Mesodermal cell (in vitro differentiated cells): ENCODE measurements at regions not wholly inside any gene's neighbourhood (a gene's known extent, or its start where the extent isn't known, plus 50 kb on each side); places are given as distances from the start of the nearest gene placed in this dataset.

Source experiments
- H3K27ac ChIP-seq: 2 replicates; pipeline ENCODE4 v1.7.0; 2013; ENCODE audit warnings: mild to moderate bottlenecking, low read depth, low read length, moderate library complexity; ENCODE audit not compliant: severe bottlenecking
- H3K36me3 ChIP-seq: 2 replicates; pipeline ENCODE4 v1.7.1; 2013; ENCODE audit warnings: mild to moderate bottlenecking, low read length, moderate library complexity; ENCODE audit not compliant: control insufficient read depth, insufficient read depth
- H3K4me1 ChIP-seq: one replicate; pipeline ENCODE4 v1.7.1; 2013; ENCODE audit warnings: mild to moderate bottlenecking, low read length; ENCODE audit not compliant: insufficient read depth, control insufficient read depth, poor library complexity, severe bottlenecking
- H3K4me3 ChIP-seq: 2 replicates; pipeline ENCODE4 v1.7.0; 2013; ENCODE audit warnings: low read length, control low read depth, mild to moderate bottlenecking; ENCODE audit not compliant: insufficient read depth, poor library complexity, severe bottlenecking; ENCODE audit errors: extremely low read depth
- H3K9me3 ChIP-seq: 2 replicates; pipeline ENCODE4 v1.7.1; 2013; ENCODE audit warnings: mild to moderate bottlenecking, low read length, moderate library complexity; ENCODE audit not compliant: control insufficient read depth
- WGBS, 2 experiments: methylation state at CpG; one replicate each; pipeline ENCODE4 v1.1.5; 2013; ENCODE audit warnings: missing lambda C conversion rate in 2 of 2; ENCODE audit not compliant: insufficient coverage in 2 of 2; 5-methylcytosine and 5-hydroxymethylcytosine counted together

GRCh38 chr13:65965501-65965900, 1264.6 kb downstream of the PCDH9 start:
- Histone ChIP-seq H3K36me3 (no peaks in the 10 kb centered on the region), H3K4me1 (no peaks in the 10 kb centered on the region), H3K9me3 (no peaks in the 10 kb centered on the region), H3K4me3 (no peak overlapping the region), H3K27ac (no peak overlapping the region)
- WGBS, 2 experiments, result 80% methylated on average over 1 of the region's 2 CpGs; no CpG with 5 or more reads in 1 of the 2 experiments

GRCh38 chr13:65964672-65965071, 1265.5 kb downstream of the PCDH9 start:
- H3K9me3 ChIP-seq, result no peaks in the 10 kb centered on the region
- H3K27ac ChIP-seq, result no peak overlapping the region
- WGBS, 2 experiments, result no CpG with 5 or more reads among the region's 1 CpG
- H3K4me3 ChIP-seq, result no peak overlapping the region
- no peaks in the 10 kb centered on the region for H3K4me1 ChIP-seq
- no peaks in the 10 kb centered on the region for H3K36me3 ChIP-seq

- Histone ChIP-seq H3K9me3 (no peaks in the 10 kb centered on the region), H3K4me3 (no peak overlapping the region), H3K4me1 (no peaks in the 10 kb centered on the region), H3K27ac (no peak overlapping the region), H3K36me3 (no peaks in the 10 kb centered on the region)
- WGBS, 2 experiments, result 100% methylated on average over 2 of the region's 2 CpGs; no CpG with 5 or more reads in 1 of the 2 experiments
These were observed 1270.8 kb downstream of the PCDH9 start for GRCh38 chr13:65959305-65959704.

GRCh38 chr13:65946387-65946786, 1283.7 kb downstream of the PCDH9 start:
- 86 to 100% methylated on average over 1 of the region's 4 CpGs for WGBS, 2 experiments
- Histone ChIP-seq H3K9me3 (no peaks in the 10 kb centered on the region), H3K27ac (no peak overlapping the region), H3K36me3 (no peaks in the 10 kb centered on the region), H3K4me3 (no peak overlapping the region), H3K4me1 (no peaks in the 10 kb centered on the region)

- 83% methylated on average over 1 of the region's 3 CpGs; no CpG with 5 or more reads in 1 of the 2 experiments for WGBS, 2 experiments
- no peaks in the 10 kb centered on the region for H3K9me3 ChIP-seq
- no peak overlapping the region for H3K4me3 ChIP-seq
These were observed 1286.4 kb downstream of the PCDH9 start for GRCh38 chr13:65943708-65944107.

GRCh38 chr13:65943024-65943423, 1287.1 kb downstream of the PCDH9 start:
- Histone ChIP-seq H3K4me1 (no peaks in the 10 kb centered on the region), H3K4me3 (no peak overlapping the region), H3K36me3 (no peaks in the 10 kb centered on the region), H3K27ac (no peak overlapping the region), H3K9me3 (no peaks in the 10 kb centered on the region)
- no CpG with 5 or more reads among the region's 1 CpG for WGBS, 2 experiments

More at GRCh38 chr13:65943708-65944107, 1286.4 kb downstream of the PCDH9 start:
- Histone ChIP-seq H3K27ac (no peak overlapping the region), H3K4me1 (no peaks in the 10 kb centered on the region), H3K36me3 (no peaks in the 10 kb centered on the region)

GRCh38 chr13:65940720-65941119, 1289.4 kb downstream of the PCDH9 start:
- no peaks in the 10 kb centered on the region for H3K4me1 ChIP-seq
- 83 to 89% methylated on average over 2 to 3 of the region's 3 CpGs for WGBS, 2 experiments
- no peak overlapping the region for H3K4me3 ChIP-seq
- no peaks in the 10 kb centered on the region for H3K36me3 ChIP-seq
- no peaks in the 10 kb centered on the region for H3K9me3 ChIP-seq
- H3K27ac ChIP-seq, result no peak overlapping the region

GRCh38 chr13:65937251-65937650, 1292.9 kb downstream of the PCDH9 start:
- no peak overlapping the region for H3K4me3 ChIP-seq
- no peak overlapping the region for H3K27ac ChIP-seq
- no peaks in the 10 kb centered on the region for H3K4me1 ChIP-seq
- no peaks in the 10 kb centered on the region for H3K9me3 ChIP-seq
- 100% methylated on average over 1 of the region's 2 CpGs; no CpG with 5 or more reads in 1 of the 2 experiments for WGBS, 2 experiments
- H3K36me3 ChIP-seq, result no peaks in the 10 kb centered on the region

GRCh38 chr13:65936249-65936648, 1293.9 kb downstream of the PCDH9 start:
- no peak overlapping the region for H3K27ac ChIP-seq
- no peaks in the 10 kb centered on the region for H3K9me3 ChIP-seq
- H3K4me1 ChIP-seq, result no peaks in the 10 kb centered on the region
- H3K36me3 ChIP-seq, result no peaks in the 10 kb centered on the region
- H3K4me3 ChIP-seq, result no peak overlapping the region
- WGBS, 2 experiments, result no CpG with 5 or more reads among the region's 2 CpGs

GRCh38 chr13:65932587-65933239, 1297.4 kb downstream of the PCDH9 start:
- no peak overlapping the region for H3K4me3 ChIP-seq
- no peak overlapping the region for H3K27ac ChIP-seq
- no peaks in the 10 kb centered on the region for H3K9me3 ChIP-seq
- no peaks in the 10 kb centered on the region for H3K4me1 ChIP-seq
- H3K36me3 ChIP-seq, result no peaks in the 10 kb centered on the region
- WGBS, 2 experiments, result 86 to 96% methylated on average over 2 to 3 of the region's 4 CpGs

GRCh38 chr13:65932013-65932412, 1298.1 kb downstream of the PCDH9 start:
- Histone ChIP-seq H3K4me1 (no peaks in the 10 kb centered on the region), H3K9me3 (no peaks in the 10 kb centered on the region), H3K36me3 (no peaks in the 10 kb centered on the region), H3K27ac (no peak overlapping the region), H3K4me3 (no peak overlapping the region)
- WGBS, 2 experiments, result no CpG with 5 or more reads among the region's 2 CpGs
